Spleen (tissue), 7 donors: ENCODE measurements at regions not wholly inside any gene's neighbourhood (a gene's known extent, or its start where the extent isn't known, plus 50 kb on each side); places are given as distances from the start of the nearest gene placed in this dataset.

Experiments used
- CTCF ChIP-seq, 11 experiments: fragments of 200-600 bp in 7 of 11; fragments of 450-650 bp in 4 of 11; sonication (generic) in 4 of 11; IDR thresholded peaks in 8 of 11; conservative IDR thresholded peaks in 3 of 11; 1 replicate in 7 of 11; 2 replicates in 4 of 11; pipeline versions ENCODE4 v1.4.0 to v1.8.0; 2016 to 2021; ENCODE audit warnings: antibody characterized with exemption in 11 of 11, inconsistent platforms in 4 of 11, mild to moderate bottlenecking in 1 of 11
- POLR2A ChIP-seq, 3 donors: fragments of 450-650 bp; IDR thresholded peaks; one replicate each; pipeline ENCODE4 v1.5.1; 2017; ENCODE audit warnings: antibody characterized with exemption in 3 of 3, mild to moderate bottlenecking in 1 of 3
- donor health status: DM: no; HTN: no; CAD: no; lungs with moderate emphysema.
- donor health status: DM: no; HTN: no; CAD: no.
- donor health status: DM: no; HTN: no; CAD: no.

DNA sequence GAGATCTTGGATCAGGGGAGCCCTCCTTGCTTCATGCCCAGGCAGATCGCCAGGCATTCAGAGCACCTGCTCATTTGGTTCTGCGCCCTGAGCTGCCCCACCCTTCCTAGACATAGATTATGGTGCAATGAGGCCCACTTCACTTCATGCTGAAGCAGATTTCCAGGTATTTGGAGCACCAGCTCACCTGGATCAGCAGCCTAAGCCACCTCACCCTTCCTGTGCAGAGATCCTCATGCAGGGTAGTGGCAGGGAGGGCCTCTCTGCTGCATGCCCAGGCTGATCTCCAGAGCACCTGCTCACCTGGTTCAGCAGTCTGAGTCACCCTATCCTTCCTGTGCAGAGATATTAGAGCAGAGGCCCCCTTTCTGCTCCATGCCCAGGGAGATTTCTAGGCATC lies 1966.1 kb downstream of the PCDH9 start:
- no peak for TF ChIP-seq CTCF (IDR thresholded peaks at IDR 0.05 in 8 of 11, conservative IDR thresholded peaks at IDR 0.05 in 3 of 11)
- TF ChIP-seq POLR2A (IDR thresholded peaks at IDR 0.05): no peak
